ENCODE measurements at regions not wholly inside any gene's neighbourhood (a gene's known extent, or its start where the extent isn't known, plus 50 kb on each side); places are given as distances from the start of the nearest gene placed in this dataset.

- H3K9me3 Mint-ChIP-seq (ENCODE audit: low read depth, unreplicated experiment) = peaks cover 4% of the 10 kb centered on the region
- intact Hi-C loops (cut with micrococcal nuclease; ENCODE audit: unreplicated experiment) = no loop called here
- DNase-seq = no peak
- no peak overlapping the region for H3K4me3 Mint-ChIP-seq (ENCODE audit: low read depth, unreplicated experiment)
- CTCF ChIA-PET = interaction anchor here (0.6 to 0.7 kb wide), 2 partner anchors 782 to 1117 kb away, joined by 3 to 4 read pairs; no protein-coding TSS in a partner anchor
- no peaks in the 10 kb centered on the region for H3K36me3 Mint-ChIP-seq (ENCODE audit: insufficient read depth, unreplicated experiment)
- H3K4me1 Mint-ChIP-seq (ENCODE audit: low read depth, unreplicated experiment) = no peaks in the 10 kb centered on the region
- no peaks in the 10 kb centered on the region for H3K27me3 Mint-ChIP-seq (ENCODE audit: unreplicated experiment)
- H3K27ac Mint-ChIP-seq (ENCODE audit: unreplicated experiment) = no peak overlapping the region
- TF ChIP-seq, protein P1, sequence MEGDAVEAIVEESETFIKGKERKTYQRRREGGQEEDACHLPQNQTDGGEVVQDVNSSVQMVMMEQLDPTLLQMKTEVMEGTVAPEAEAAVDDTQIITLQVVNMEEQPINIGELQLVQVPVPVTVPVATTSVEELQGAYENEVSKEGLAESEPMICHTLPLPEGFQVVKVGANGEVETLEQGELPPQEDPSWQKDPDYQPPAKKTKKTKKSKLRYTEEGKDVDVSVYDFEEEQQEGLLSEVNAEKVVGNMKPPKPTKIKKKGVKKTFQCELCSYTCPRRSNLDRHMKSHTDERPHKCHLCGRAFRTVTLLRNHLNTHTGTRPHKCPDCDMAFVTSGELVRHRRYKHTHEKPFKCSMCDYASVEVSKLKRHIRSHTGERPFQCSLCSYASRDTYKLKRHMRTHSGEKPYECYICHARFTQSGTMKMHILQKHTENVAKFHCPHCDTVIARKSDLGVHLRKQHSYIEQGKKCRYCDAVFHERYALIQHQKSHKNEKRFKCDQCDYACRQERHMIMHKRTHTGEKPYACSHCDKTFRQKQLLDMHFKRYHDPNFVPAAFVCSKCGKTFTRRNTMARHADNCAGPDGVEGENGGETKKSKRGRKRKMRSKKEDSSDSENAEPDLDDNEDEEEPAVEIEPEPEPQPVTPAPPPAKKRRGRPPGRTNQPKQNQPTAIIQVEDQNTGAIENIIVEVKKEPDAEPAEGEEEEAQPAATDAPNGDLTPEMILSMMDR (IDR thresholded peaks at IDR 0.05; ENCODE audit: unreplicated experiment) = no peak
- no TSS peak for BruUV-seq (replicated peaks)
These were observed 1097.2 kb downstream of the BCL11A start for GRCh38 chr2:59456285-59456684.

DNA sequence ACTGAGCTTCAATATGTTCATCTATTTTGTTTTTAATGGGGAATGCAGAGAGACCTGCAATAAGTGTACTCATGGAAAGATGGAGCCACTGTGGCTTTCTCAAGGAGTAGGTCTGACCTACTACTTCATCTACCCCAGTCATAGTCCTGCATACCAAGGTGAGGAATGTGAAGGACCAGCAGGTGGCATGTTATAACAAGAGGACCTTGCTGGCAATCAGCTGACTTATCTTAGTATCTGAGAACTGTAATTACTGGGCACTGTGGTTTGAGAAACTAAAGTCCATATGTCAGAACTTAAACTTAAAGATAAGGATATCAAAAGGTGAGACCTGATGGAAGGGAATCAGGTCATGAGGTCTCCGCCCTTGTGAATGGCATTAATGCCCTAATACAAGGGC, 1104.2 kb downstream of the BCL11A start:
- Mint-ChIP-seq H3K9me3 (ENCODE audit: low read depth, unreplicated experiment) (no peaks in the 10 kb centered on the region), H3K27ac (ENCODE audit: unreplicated experiment) (no peak overlapping the region), H3K36me3 (ENCODE audit: insufficient read depth, unreplicated experiment) (no peaks in the 10 kb centered on the region), H3K4me1 (ENCODE audit: low read depth, unreplicated experiment) (no peaks in the 10 kb centered on the region), H3K4me3 (ENCODE audit: low read depth, unreplicated experiment) (no peak overlapping the region), H3K27me3 (ENCODE audit: unreplicated experiment) (no peaks in the 10 kb centered on the region)
- DNase-seq = peak; percentile 16
- BruUV-seq (replicated peaks) = no TSS peak
- CTCF ChIA-PET = no interaction called here
- TF ChIP-seq, protein P1 (IDR thresholded peaks at IDR 0.05; ENCODE audit: unreplicated experiment) = no peak
- intact Hi-C loops (cut with micrococcal nuclease; ENCODE audit: unreplicated experiment) = loop anchor here (2.0 to 10.0 kb wide), 4 partner anchors 466 to 1102 kb away; no protein-coding TSS in a partner anchor

- no peak for DNase-seq
- no peaks in the 10 kb centered on the region for H3K27me3 Mint-ChIP-seq (ENCODE audit: unreplicated experiment)
- H3K4me3 Mint-ChIP-seq (ENCODE audit: low read depth, unreplicated experiment) = no peak overlapping the region
- H3K27ac Mint-ChIP-seq (ENCODE audit: unreplicated experiment) = no peak overlapping the region
- H3K4me1 Mint-ChIP-seq (ENCODE audit: low read depth, unreplicated experiment) = no peaks in the 10 kb centered on the region
- H3K36me3 Mint-ChIP-seq (ENCODE audit: insufficient read depth, unreplicated experiment) = no peaks in the 10 kb centered on the region
- TF ChIP-seq, protein P1 (IDR thresholded peaks at IDR 0.05; ENCODE audit: unreplicated experiment) = no peak
- BruUV-seq (replicated peaks) = no TSS peak
- no peaks in the 10 kb centered on the region for H3K9me3 Mint-ChIP-seq (ENCODE audit: low read depth, unreplicated experiment)
- intact Hi-C loops (cut with micrococcal nuclease; ENCODE audit: unreplicated experiment) = loop anchor here (10.0 kb wide), 1 partner anchor 474 kb away; no protein-coding TSS in a partner anchor
- CTCF ChIA-PET = no interaction called here
These were observed 1113.0 kb downstream of the BCL11A start for GRCh38 chr2:59440491-59440890.

DNA sequence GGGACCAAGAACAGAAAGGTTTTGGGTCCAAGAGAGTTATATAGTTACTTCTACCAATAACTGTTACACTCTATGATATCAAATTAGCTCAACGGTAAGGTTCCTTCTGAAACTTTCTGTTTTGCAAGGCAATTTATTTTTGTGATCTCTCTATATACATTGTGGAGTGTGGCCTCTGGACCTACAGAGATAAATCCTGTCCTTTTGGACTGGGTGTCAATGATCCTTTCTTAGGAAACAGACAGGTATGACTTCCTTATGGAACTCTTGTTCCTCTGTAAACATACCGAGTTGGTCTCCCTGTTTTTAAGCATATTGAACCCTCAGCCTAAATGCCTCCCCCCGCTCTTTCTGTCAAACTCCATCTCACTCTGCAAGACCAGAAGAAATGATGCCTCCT, 1117.8 kb downstream of the BCL11A start:
- H3K27me3 Mint-ChIP-seq (ENCODE audit: unreplicated experiment) = no peaks in the 10 kb centered on the region
- H3K4me3 Mint-ChIP-seq (ENCODE audit: low read depth, unreplicated experiment) = no peak overlapping the region
- H3K9me3 Mint-ChIP-seq (ENCODE audit: low read depth, unreplicated experiment) = peaks cover 3% of the 10 kb centered on the region
- CTCF ChIA-PET = no interaction called here
- intact Hi-C loops (cut with micrococcal nuclease; ENCODE audit: unreplicated experiment) = no loop called here
- H3K27ac Mint-ChIP-seq (ENCODE audit: unreplicated experiment) = no peak overlapping the region
- BruUV-seq (replicated peaks) = no TSS peak
- no peaks in the 10 kb centered on the region for H3K36me3 Mint-ChIP-seq (ENCODE audit: insufficient read depth, unreplicated experiment)
- H3K4me1 Mint-ChIP-seq (ENCODE audit: low read depth, unreplicated experiment) = no peaks in the 10 kb centered on the region
- DNase-seq = no peak
- TF ChIP-seq, protein P1 (IDR thresholded peaks at IDR 0.05; ENCODE audit: unreplicated experiment) = no peak

Measured in Calu3 (cell line).